ENCODE measurements at regions not wholly inside any gene's neighbourhood (a gene's known extent, or its start where the extent isn't known, plus 50 kb on each side); places are given as distances from the start of the nearest gene placed in this dataset.

DNA sequence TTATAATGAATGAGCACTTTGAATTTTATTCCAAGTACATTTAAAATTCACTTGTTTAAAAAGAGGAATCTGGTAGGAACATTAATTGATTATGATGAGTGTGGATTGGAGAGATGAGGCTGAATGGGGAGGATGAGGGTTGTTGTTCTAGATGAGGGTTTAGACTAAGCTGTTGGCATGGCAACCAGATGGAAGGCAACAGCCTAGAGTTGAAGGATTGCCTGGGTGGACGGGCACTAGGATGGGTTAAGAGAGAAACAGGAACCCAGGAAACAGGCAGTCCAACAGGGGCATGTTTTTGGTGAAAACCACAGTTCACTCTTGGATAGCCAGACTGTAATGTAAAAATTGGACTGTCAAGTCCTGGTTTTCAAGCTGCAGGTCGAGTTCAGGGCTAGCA, 125.5 kb downstream of the CHRM3 start:
- TF ChIP-seq, protein P1, sequence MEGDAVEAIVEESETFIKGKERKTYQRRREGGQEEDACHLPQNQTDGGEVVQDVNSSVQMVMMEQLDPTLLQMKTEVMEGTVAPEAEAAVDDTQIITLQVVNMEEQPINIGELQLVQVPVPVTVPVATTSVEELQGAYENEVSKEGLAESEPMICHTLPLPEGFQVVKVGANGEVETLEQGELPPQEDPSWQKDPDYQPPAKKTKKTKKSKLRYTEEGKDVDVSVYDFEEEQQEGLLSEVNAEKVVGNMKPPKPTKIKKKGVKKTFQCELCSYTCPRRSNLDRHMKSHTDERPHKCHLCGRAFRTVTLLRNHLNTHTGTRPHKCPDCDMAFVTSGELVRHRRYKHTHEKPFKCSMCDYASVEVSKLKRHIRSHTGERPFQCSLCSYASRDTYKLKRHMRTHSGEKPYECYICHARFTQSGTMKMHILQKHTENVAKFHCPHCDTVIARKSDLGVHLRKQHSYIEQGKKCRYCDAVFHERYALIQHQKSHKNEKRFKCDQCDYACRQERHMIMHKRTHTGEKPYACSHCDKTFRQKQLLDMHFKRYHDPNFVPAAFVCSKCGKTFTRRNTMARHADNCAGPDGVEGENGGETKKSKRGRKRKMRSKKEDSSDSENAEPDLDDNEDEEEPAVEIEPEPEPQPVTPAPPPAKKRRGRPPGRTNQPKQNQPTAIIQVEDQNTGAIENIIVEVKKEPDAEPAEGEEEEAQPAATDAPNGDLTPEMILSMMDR (IDR thresholded peaks at IDR 0.05 in 4 of 5, conservative IDR thresholded peaks at IDR 0.05 in 1 of 5) = no peak
- TF ChIP-seq POLR2A (IDR thresholded peaks at IDR 0.05) = no peak

All from gastrocnemius medialis (tissue), 4 donors.